CD4-positive, alpha-beta T cell treated with Interleukin-21 for 1 hour (primary cell): ENCODE measurements at regions not wholly inside any gene's neighbourhood (a gene's known extent, or its start where the extent isn't known, plus 50 kb on each side); places are given as distances from the start of the nearest gene placed in this dataset.
"Not testable (repeated sequence)": the region's sequence is repeated elsewhere in the genome, so short reads cannot be mapped to it uniquely, and the experiment has no call there.

ENCODE experiments used
- DNase-seq: peaks from one replicate; pipeline ENCODE4 v3.0.0-alpha.2; 2020

DNA sequence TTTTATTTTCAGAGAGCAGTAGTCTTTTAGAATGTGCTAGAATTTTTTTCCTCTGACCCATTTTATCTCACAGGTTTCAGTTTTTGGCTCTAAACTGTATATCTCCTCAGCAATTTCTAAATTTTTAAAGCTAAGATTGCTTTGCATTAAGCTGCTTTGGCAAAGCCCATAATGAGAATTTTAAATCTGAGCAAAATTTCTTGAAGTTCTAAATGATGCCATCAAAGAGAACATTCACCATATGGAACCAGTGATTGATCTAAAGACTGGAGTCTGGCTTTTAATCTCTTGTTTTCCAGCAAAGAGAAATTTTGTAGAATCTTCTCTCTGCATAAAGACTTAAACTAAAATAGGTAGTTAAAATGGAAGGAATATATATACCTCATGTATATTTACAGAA lies 313.6 kb downstream of the TBC1D32 start:
- DNase-seq = no peak

DNA sequence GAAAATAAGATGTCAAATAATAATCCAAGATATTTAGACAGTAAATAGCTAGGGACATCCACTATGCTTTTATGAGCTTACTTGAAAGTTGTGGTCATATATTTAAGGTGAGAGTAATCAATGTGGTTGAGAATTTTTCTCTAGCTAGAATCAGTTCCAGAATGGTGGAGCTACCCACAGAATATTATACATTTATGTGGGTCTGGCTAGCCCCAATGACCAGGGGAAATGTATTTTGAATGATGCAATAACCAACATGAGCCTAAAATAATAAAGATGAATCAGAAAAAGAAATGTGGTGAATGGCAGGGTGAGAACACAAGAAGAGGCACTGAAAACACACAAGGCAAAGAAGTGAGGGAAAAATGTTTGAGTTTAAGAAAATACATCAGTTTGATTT lies 325.7 kb downstream of the TBC1D32 start:
- no peak for DNase-seq

DNA sequence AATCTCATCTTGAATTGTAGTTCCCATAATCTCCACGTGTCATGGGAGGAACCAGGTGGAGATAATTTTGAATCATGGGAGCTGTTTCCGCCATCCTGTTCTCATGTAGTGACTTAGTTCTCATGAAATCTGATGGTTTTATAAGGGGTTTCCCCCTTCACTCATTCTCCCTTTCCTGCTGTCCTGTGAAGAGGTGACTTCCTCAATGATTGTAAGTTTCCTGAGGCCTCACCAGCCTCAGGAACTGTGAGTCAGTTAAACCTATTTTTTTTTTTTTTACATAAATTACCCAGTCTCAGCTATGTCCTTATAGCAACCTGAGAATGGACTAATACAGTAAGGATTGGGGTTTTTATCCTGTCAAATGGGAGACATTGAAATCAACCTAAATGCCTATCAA lies 328.3 kb downstream of the TBC1D32 start:
- DNase-seq = no peak

DNA sequence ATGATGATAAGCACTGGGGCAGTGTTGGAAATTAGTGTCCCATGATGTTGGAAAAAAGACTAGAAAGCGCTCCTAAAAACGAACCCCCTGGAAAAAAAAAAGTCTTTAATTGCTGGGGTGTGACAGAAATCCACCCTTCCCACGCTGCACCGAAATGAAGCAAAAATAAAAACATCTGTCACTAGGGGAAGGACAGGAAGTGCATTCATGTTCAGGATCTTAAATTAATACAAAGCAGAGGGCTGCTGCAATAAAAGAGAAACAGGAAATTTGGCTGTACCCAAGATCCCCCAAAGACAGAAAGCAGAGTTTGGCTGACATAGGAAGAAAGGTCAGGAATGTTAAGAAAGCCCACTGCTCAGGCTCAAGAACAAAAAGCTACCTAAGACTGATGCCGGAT lies 333.9 kb downstream of the TBC1D32 start:
- DNase-seq = no peak

DNA sequence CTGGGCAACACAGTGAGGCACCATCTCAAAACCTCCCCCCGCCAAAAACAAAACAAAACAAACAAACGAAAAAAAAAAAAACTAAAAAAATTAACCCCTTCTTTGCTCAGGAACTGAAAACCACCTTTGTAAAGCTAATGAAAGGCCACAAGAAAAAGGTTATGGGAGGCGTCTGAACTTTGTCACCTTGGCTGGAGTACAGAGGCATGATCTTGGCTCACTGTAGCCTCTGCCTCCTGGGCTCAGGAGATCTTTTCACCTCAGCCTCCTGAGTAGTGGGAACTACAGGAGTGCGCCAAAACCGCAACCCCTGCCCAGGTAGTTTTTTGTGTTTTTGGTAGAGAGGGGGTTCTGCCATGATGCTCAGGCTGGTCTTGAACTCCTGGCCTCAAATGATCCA lies 337.9 kb downstream of the TBC1D32 start:
- no peak for DNase-seq

DNA sequence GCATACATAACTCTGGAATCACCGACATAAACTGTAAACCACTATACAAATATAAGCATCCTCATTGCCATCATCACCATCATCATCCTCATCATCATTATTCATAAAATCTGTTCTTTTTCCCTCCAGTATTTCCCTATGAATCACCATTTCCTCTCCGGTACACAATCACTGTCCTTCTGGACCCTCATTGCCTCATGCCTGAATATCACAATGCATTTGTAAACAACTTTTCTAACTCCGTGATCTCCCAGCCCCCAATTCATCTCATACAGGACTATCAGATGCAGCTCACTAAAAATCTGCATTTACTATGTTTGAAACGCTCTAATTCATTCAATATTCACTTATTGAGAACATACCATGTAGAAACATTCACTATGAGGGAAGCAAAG lies 339.7 kb downstream of the TBC1D32 start:
- DNase-seq = no peak

DNA sequence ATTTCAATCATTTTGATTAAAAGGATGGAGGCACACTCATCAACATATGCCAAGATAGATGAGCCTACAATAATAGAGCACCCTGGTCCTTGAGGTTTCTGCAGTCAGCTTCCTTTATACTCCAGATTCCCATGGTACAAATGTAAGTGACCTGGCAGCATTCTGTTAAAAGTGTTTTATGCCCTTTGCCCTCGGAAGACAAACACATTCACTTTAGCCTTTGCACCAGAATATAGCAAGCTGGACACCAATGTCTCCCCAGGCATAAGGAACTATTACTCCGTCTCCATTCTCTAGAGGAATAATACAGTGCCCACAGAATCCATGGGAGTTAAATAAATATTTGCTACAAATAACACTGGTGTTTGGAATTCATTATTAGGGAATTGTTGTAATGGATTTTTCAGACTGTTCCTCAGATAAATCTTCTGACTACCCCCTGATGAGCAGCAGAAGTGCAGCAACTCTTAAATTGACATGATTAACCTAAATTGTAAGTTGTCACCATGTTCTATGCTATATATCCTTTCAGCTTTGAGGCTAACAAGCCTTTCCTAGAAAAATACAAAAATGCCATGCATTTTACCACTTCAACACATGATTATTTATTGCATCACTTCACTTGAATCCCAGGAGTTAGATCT lies 340.2 kb downstream of the TBC1D32 start:
- no peak for DNase-seq

DNA sequence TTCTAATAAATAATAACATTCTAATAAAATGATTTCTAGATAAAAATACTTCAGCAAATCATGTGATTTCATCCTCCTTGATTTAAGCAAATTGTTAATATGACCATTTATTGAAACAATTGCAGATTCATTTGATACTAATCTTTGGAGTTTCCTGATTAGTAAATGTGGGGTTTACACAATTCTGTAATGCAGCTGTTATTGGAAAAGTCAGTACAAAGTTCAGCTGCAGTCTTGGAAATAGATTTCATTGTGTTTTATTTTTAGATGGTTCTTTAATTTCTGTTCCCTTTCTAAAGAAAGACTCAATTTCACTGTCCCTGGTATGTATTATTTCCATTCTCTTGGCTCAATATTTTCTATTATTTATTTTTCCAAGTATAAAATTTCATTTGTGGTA lies 342.0 kb downstream of the TBC1D32 start:
- DNase-seq = no peak

DNA sequence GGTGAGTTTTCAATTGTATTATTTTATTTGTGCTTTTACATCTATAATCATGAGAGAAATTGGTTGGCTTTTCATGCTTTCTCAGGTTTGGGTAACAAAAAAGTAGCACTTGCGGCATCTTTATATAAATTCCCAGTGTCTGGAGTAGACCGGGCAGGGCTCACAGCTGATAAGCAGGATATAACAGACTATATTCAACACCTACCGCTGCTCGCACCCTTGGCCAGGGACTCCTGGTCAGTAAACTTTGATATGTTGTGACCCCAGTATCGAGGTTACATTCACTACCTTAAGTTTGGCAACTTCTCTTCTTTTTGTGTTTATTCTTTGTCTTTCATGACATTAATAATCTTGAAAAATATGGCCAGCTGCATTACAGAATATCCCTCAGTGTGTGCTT lies 343.4 kb downstream of the TBC1D32 start:
- no peak for DNase-seq

DNA sequence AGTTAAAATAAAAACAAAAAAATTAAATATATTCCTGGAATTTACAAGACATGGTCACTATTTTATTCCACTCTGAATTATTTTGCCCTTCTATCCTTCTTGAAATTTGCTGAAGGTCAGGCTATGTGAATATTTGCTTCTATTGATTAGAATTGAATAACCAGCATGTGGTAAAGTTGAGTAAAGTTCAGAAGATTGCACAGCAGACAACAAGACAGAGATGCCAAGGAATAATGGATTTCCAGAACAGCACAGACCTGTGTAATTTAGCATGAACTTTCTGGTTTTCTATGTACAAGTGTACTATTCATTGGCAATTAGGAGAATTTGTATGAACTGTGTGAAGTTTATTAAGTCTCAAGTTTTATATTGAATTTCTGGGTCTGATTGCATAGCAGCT lies 352.4 kb downstream of the TBC1D32 start:
- no peak for DNase-seq

DNA sequence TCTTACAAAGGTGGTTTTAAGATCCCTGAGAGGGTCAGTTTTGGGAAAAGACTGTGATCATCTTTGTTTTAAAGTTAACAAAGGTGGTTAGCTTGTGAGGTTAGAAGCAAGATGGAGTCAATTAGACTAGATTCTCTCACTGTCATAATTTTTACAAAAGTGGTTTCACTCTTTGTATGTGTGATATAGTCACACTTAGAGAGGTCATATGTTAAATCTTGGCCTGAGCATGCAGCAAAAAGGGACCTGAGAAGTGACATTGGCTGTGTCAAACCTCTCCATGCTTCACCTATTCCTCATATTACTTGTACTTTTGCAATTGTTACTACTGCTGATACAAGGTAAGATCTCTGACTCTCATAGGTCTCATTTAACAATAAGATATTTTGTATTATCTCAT lies 368.0 kb downstream of the TBC1D32 start:
- DNase-seq = no peak

DNA sequence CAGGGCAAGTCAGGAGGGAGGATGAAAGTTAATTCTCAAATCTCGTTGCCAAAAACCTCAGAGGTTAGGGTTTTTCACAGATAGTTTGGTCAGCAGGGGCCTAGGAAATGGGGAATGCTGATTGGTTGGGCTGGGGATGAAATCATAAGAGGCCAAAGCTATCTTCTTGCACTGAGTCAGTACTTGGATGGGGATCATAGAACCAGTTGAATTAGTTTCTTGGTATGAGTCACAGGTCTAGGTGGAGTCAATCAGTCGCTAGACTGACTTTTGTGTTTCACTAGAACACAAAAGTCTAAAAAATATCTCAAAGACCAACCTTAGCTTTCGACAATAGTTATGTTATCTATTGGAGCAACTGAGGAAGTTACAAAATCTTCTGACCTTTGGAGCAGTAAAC lies 368.5 kb downstream of the TBC1D32 start:
- no peak for DNase-seq

DNA sequence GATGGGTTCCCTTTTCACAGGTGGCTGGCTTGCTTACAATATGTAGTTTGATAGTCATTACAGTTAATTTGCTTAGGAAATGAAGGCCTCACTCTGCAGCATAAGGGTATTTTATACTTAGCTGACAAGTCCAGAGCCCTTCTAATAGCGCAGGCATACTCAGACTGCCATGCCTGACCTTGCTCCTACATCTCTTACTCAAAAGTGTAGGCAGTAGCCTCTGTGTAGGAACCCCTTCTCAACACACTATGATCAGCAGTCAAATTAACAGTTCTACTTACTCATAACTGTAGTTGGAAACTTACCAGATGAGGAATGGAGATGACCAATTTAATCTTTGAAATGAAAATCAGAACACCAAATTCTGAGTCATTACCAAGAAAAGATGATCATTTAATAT lies 373.5 kb downstream of the TBC1D32 start:
- no peak for DNase-seq

DNA sequence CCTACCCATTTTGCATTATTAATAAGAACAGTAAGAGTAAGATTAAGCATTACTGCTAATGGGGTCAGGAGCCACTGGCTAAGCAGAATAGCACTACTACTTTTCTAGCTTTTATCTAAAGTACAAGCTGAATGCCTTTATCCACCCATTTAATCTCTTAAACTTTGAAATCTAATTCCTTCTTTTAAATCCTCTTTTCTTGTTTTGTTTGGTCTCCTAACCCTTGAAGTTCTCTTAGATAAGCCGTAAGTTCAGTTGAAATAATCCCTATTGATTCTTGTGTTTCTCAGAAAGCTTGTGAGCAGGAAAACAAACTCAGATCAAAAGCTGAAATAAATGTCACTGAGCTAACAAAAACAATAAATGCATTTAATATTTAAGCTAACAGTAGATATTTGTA lies 380.2 kb downstream of the TBC1D32 start:
- no peak for DNase-seq

DNA sequence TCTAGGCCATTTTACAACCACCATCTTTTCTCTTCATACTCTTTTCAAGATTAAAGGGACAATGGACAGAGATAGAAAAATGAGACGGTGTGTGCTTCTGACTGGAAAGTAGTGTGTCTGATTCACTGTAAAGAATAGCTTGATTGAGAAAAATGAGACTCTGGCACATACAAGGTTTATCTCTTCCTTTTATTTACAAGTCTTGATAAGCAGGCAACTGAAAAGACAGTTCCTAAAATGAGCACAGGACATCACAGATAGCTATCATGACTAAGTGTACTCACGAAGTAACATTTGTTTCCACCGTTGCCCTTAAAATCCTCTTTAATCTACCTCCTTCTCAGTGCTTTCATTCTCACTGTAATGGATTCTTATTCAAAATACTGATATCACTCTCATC lies 383.0 kb downstream of the TBC1D32 start:
- DNase-seq = no peak

DNA sequence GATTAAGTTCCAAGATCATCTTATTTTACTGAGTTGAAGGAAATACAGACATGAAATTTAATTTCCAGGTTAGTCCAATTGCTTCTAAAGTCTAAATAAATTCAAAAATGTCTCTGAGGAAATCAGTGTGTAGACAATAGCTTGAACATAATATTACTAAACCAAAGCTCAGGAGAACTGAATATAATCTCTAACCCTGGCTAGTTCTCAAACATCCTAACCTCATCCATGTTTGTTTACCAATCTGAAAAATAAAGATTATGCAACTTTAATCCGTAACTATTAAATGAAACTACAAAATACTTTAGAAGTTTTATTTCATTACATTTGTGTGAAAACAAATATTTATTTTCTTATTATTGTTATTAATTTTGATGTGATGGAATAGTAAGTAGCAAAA lies 387.2 kb downstream of the TBC1D32 start:
- DNase-seq = no peak

DNA sequence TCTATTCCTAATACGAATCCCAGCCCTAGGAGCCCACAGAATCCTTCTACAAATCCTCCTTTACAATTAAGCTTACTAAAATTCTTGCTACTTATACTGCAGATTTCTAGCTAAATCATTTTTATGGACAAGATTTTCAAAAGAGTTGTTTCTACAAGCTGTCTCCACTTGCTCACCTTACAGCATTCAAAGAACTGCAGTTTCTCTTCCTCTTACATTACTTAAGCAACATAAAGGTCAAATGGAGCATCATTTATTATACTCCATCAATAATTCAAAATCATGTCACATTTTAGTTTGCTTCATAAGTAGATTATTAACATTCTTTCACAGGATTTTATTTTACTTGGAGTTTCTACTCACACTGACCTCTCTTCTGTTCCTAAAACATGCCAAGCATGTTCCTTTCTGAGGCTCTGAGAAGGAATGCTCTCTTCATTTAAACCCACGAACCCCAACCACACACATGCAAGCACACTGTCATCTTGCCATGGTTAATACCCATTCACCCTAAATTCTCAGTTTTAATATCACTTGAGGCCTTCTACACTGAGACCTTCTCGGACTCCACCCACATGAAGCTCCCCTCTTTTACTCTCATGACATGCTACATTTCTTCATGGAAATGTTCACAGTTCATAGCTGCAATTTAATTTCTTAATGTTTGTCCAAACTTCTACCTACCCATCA lies 388.2 kb downstream of the TBC1D32 start:
- no peak for DNase-seq

DNA sequence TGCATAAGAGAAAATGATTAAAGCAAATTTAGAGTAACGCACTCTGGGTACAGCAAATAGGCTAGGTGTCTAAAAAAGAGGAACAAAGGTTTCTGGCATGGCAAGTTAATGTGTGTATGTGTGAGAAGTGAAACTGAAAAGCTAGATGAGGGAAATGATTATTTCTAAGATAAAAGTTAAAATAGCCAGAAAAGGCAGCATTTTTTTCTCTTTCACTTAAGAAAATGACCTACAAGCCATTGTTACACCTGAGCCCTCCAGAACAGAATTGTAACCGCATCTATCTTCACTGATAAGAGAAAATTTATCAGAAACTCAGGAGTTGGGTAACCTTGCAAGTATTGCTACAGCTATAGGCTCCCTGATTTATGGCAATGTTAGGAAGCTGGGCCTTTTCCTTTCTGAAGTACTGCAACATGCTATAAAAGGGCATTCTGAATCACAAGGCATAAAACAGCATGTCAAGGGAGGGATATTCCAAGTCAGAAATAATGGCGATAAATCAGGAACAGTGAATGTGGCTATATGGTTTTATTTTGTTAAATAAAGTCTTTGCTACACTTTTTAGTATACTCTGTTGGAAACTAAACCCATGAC lies 395.3 kb downstream of the TBC1D32 start:
- no peak for DNase-seq

DNA sequence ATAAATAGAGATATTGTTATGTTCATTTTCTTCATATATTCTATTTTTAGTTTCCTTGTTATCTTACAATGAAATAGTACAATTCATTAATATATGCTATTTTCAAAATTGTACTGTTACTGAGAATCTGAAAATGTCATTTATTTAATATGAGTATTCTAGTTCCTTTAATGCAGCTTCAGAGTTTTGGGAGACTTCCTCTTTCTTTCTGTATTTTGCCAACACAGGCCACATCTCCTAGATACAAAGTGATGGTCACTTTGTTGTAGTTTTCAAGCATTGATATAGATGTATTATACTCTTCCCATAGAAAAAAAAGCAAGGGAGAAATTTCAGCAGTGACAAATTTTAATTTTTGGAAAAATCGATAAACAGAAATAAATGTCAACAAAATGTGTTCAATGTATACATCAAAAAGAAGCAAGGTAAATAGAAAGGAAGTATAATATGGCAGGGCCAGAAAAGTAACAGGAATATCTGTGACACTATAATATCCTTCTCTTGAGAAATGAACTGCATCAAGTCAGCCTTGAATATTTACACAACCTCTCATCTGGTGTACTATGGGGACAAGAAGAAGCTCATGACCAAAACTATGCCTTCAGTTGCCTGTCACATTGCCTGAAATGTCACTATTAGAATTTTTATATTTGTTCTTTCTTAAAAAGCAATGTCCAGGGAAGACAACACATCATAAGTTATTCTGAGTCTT lies 396.0 kb downstream of the TBC1D32 start:
- no peak for DNase-seq

DNA sequence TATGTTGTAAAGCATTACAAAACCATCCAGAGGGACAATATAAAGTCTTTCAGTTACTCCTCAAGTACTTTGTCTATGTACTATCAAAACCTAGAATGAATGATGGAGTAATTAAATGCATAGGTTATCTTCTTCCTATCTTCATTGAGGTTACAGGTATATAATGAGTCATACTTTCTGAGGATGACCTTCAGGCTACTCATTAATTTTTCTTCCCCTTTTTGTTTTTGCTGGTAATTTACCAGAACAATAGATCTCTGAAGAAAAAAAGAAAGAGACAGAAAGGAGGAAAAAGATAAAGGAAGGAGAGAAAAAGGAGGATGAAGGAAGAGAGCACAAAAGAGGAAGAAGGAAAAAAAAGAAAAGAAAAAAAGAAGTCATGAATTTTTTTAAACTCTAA lies 398.4 kb downstream of the TBC1D32 start:
- DNase-seq = no peak

DNA sequence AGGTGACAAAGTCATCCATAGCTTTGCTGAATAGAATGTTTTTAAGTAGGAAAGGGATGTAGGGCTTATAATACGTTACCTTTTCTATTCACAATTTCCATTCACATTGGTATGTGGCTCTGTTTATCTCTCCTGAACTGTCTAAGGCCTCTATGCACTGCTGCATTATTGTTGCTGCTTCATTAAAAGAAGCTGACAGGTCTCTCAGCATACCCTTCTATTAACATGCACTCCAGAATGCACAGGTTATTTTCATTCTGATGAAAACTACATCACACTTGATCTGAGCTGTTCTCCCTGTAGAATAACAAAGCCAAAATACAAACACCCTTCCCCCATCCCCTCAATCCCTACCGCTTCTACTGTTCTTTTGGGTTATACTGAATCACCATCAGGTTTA lies 399.3 kb downstream of the TBC1D32 start:
- DNase-seq = no peak

DNA sequence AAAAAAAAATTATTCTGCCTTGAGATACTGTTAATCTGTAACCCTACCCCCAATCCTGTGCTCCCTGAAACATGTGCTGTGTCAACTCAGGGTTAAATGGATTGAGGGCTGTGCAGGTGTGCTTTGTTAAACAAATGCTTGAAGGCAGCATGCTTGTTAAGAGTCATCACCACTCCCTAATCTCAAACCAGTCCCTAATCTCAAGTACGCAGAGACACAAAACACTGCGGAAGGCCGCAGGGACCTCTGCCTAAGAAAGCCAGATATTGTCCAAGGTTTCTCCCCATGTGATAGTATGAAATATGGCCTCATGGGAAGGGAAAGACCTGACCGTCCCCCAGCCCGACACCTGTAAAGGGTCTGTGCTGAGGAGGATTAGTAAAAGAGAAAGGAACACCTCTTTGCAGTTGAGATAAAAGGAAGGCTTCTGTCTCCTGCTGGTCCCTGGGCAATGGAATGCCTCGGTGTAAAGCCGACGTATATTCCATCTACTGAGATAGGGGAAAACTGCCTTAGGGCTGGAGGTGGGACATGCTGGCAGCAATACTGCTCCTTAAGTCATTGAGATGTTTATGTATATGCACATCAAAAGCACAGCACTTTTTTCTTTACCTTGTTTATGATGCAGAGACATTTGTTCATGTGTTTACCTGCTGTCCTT lies 402.6 kb downstream of the TBC1D32 start:
- not testable (repeated sequence) for DNase-seq

DNA sequence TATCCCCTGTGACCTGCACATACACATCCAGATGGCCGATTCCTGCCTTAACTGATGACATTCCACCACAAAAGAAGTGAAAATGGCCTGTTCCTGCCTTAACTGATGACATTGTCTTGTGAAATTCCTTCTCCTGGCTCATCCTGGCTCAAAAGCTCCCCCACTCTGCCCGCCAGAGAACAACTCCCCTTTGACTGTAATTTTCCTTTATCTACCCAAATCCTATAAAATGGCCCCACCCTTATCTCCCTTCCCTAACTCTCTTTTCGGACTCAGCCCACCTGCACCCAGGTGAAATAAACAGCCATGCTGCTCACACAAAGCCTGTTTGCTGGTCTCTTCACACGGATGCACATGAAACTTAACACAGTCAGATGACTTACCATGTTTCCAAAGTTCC lies 403.8 kb downstream of the TBC1D32 start:
- DNase-seq = not testable (repeated sequence)

DNA sequence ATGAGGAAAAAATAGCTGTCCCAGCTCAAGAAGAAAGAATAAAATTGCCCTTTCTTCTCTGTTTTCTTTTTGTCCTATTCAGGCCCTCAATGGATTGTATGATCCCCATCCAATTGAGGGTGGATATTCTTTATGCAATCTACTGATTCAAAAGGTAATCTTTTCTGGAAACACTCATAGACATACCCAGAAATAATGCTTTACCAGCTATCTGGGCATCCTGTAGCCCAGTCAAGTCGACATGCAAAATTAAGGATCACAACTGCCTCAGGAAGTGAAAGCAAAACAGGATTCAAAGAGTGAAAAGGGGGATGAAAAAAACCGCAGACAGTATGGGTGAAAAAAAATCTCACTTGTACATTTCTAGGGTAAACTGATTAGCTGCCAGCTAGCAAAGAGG lies 410.1 kb downstream of the TBC1D32 start:
- no peak for DNase-seq
